Fibroblast of peridontal ligament (primary cell): ENCODE measurements at regions not wholly inside any gene's neighbourhood (a gene's known extent, or its start where the extent isn't known, plus 50 kb on each side); places are given as distances from the start of the nearest gene placed in this dataset.
"Not testable (repeated sequence)": the region's sequence is repeated elsewhere in the genome, so short reads cannot be mapped to it uniquely, and the experiment has no call there.

Experiments
- DNase-seq: peaks from one replicate; pipeline ENCODE4 v3.0.0-alpha.2; 2010; ENCODE audit errors: extremely low read depth

DNA sequence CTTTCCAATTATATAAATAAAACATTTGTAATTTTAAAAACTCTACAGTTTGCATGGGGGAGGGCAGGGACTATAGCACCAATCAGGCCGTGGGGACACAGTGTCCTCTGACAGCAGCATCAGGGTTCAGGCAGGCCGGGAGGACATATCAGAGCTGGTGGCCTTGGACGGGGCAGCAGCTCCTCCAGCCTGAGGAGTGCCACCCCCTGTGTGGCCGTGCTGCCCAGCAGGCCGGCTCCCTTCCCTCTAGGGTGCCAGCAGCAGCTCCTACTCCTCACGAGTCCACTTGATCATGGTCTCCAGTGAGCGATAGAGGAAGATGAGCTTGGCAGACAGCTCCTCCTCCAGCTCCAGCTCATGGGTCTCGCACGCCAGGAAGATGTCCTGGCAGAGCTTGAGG, 144.0 kb upstream of the PHACTR3 start:
- no peak for DNase-seq

- DNase-seq: no peak
These were observed 142.8 kb upstream of the PHACTR3 start for GRCh38 chr20:59461526-59461925.

DNA sequence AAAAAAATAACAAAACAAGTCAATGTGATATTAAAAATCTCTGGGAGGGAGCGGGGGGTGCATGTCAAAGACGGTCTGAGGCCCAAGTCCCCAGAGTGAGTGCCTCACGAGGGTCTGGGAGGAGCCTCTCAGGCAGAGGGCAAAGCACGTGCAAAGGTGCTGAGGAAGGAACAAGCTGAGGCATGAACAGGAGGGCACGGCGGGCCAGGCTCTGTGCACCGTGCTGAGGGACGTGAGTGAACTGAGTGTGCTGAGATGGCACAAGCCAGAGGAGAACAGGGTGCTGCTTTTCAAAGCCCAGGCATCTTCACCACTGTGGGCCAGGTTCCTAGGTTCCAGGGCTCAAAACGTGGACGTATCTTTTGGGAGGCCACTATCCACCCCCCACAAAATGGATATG, 142.1 kb upstream of the PHACTR3 start:
- no peak for DNase-seq

DNA sequence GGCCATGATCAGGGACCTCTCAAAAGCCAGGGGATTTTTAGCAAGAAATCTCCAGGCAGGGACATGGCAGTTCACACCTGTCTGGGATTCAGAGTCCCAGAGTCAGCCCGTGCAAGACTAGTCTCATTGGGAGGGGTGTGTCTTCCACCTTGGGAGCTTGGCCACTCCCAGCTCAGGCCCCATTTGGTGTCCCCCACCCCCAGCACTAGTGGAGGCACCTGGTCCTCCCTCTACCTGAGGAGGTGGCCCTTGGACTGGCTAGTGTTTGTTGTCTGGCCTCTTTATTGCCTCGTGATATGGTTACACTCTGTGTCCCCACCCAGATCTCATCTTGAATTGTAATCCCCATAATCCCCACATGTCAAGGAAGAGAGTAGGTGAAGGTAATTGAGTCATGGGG, 140.8 kb upstream of the PHACTR3 start:
- DNase-seq: no peak

GRCh38 chr20:59466107-59466815, 138.1 kb upstream of the PHACTR3 start:
- no peak for DNase-seq

DNA sequence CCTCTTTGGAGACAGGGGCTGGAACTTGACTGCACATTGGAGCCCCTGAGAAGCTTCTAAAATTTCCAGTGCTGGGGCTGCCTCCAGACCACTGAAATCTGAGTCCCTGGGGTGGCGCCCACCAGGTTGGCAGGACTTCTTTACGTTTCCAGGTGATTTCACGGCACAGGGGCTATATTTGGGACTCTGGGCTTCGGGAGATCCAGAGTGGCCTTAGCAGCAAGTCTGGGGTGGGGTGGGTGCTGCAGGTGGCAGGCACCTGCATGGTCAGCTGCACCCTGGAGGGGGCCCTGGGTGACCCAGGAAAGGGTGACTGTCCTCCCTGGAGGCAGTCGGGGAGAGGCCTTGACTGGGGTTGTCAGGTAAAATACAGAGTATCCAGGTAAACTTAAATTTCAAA, 135.5 kb upstream of the PHACTR3 start:
- no peak for DNase-seq

- no peak for DNase-seq
These were observed 134.8 kb upstream of the PHACTR3 start for GRCh38 chr20:59469267-59470252.

- DNase-seq: no peak
These were observed 133.8 kb upstream of the PHACTR3 start for GRCh38 chr20:59470521-59470920.

- DNase-seq: no peak
These were observed 132.5 kb upstream of the PHACTR3 start for GRCh38 chr20:59471653-59472421.

- no peak for DNase-seq
These were observed 130.6 kb upstream of the PHACTR3 start for GRCh38 chr20:59473742-59474141.

DNA sequence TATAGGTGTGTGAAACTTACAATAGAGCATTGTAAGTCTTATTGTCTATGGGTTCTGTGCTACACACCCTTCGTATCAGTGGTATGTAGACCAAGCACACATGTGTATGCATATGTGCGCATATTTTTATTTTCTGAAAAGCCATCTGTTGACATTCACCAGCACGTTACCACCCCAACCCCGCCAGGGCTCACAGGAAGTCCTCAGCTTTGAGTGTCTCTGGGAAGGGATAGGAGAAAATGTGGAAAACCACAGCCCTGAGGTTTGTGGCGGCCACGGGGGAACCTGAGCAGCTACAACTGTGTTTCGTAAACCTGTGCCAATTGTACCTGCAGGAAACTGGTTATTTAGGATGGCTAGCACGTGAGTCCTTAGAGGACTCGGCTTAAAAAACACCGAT, 123.3 kb upstream of the PHACTR3 start:
- no peak for DNase-seq

- DNase-seq: no peak
These were observed 122.8 kb upstream of the PHACTR3 start for GRCh38 chr20:59481477-59482018.

DNA sequence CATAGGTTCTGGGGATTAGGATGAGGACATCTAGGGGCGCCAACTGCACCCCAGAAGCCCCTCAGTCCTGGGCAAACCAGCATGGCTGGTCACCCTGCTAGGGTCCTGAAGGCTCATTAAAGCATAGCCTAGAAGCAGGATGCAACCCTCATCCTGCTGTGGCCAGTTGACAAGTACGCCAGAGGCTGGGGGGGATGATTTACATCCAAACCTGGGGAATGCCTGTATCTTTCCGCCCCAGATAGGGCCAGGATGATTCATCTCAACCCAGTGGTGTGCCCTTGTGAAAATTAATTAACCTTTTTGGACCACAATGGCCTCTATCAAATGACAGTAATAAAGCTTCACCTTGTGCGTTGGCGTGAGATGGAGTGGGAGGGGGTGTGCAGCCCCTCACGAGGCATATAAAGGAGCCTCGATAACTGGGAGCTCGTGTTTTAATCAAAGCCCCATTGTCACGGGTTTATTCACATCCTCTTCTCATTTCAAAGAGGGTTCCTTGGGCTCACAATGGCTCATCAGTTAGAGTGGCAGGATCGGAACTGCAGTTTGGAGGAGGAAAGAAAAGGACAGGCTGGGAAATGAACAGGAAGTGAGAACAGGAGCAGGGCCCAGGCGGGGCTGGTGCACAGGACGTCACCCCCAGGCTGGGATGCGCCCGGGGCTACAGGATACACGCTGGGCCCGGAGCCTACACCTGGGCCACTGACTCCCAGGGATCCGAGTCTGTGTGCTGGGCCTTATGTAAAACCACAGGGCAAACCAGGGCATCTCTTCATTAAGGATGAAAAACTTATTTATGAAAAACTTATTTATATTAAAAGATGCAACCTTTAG, 121.8 kb upstream of the PHACTR3 start:
- DNase-seq: no peak

- DNase-seq: no peak
These were observed 120.9 kb upstream of the PHACTR3 start for GRCh38 chr20:59483481-59483880.

- DNase-seq: no peak
These were observed 120.1 kb upstream of the PHACTR3 start for GRCh38 chr20:59484228-59484627.

DNA sequence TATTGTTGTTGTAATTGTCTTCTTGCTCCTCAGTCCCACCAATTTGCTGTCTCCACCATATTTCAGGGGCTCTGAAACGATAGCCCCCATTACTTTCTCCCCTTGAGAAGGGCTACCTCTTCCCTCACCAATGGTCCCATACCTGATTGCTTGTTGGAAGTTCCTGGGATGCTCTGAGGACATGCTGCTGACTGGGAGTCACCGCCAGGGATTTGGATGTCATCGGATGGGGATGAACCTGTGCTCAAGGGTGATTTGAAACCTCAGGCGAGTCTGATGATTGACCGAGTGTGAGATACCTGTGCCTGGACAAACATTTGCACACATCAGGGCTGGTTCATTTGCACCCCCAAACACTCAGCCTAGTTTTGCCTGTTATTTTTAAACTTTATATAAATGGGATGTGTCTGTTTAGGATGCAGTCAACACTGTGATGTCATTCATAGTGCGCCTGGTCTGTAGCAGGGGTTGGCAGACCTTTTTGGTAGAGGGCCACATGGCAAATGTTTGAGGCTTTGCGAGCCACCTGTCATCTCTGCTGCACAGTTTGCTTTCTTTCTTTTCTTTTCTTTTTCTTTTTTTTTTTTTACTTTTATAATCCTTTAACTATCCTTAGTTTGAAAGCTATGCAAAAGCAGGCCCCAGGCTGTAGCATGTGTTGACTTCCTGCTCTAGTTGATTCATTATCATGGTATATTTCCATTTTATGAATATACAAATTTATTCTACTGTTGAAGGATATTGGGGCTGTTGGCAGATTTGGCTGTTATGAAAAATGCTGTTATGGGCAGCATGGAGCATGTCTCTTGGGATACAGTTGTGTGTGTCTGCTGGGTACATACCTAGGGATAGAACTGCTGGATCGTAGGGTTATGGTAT, 118.5 kb upstream of the PHACTR3 start:
- no peak for DNase-seq

DNA sequence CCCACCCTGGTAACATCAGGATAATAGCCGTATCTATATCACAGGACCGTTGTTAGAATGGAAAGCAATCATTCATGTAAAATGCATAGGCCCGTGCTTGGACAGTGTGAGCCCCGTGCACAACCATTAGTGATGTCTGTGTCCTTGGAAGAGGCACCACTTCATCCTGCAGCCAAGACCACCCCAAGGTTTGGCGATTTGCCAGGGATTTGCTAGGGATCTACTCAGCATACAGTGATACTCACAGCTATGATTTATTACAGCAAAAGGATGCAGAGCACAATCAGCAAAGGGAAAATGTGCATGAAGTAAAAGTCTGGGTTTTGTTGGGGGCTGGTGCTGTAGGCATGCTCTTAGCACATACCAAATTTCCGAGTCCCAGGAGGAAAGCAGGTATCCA, 115.9 kb upstream of the PHACTR3 start:
- not testable (repeated sequence) for DNase-seq

- DNase-seq: not testable (repeated sequence)
These were observed 113.9 kb upstream of the PHACTR3 start for GRCh38 chr20:59490196-59491004.

- no peak for DNase-seq
These were observed 112.5 kb upstream of the PHACTR3 start for GRCh38 chr20:59491884-59492283.
